ENCODE measurements at regions not wholly inside any gene's neighbourhood (a gene's known extent, or its start where the extent isn't known, plus 50 kb on each side); places are given as distances from the start of the nearest gene placed in this dataset.

- TF ChIP-seq CTCF (IDR thresholded peaks at IDR 0.05) (no peak), EZH2 (IDR thresholded peaks at IDR 0.05) (no peak)
These were observed 544.7 kb downstream of the NPHP4 start for GRCh38 chr1:5447503-5447960.

All from neural progenitor cell (in vitro differentiated cells).